ENCODE measurements at regions not wholly inside any gene's neighbourhood (a gene's known extent, or its start where the extent isn't known, plus 50 kb on each side); places are given as distances from the start of the nearest gene placed in this dataset.
A peak's percentile ranks its signal among the peaks of the same experiment; 100 is the strongest.

DNA sequence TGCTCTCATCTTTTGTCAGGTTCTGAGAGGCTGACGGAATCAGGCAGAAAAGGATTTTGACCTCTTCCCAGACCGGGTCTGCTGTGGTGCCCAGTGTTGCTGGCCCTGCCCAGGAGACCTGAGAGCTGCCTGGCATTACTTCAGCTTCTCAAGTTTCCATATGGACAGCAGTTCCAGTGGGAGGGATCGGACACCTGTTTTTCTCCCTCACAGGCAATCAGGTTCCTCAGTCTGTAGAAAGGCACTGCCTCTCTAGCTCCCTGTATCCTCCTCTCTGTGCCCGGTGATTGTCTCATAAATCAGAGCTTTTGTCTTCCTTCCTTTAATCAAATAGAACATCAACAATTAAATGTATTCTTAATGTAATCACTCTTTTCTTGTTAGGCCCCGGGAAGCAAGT, 198.7 kb downstream of the SEMA6A start:
- Mint-ChIP-seq H3K4me3 (no peak overlapping the region), H3K4me1 (peaks cover 0 to 4% (median 4%) of the 10 kb centered on the region in 3 donors), H3K27me3 (no peaks in the 10 kb centered on the region), H3K36me3 (peaks cover 0 to 9% of the 10 kb centered on the region in 2 donors), H3K9me3 (no peaks in the 10 kb centered on the region), H3K27ac (peak overlapping the region in 1 of 6 donors; percentile 78)
- no peak for DNase-seq
- ATAC-seq (ENCODE audit: low read depth in 2 of 2), result no peak

DNA sequence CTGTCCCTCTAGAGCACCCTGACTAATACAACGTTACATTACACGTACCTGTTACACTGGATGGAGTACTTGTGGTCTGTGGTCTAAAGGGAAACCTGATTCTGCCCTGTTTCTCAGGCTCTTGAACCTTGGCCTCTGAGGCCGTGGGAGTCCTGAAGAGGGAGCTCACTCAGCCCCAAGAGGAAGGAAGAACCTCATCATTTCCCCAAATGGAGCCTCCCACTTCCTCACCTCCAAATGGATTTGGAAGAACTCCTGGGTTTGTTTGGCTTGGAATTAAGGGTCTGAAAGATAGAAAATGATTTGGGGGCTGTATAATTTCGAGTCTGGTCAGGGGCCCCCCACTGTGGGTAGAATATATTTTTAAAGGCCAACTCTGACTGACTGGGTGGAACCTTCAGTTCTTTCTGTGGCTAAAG, 200.2 kb downstream of the SEMA6A start:
- H3K27me3 Mint-ChIP-seq, result no peaks in the 10 kb centered on the region
- no peak for DNase-seq

DNA sequence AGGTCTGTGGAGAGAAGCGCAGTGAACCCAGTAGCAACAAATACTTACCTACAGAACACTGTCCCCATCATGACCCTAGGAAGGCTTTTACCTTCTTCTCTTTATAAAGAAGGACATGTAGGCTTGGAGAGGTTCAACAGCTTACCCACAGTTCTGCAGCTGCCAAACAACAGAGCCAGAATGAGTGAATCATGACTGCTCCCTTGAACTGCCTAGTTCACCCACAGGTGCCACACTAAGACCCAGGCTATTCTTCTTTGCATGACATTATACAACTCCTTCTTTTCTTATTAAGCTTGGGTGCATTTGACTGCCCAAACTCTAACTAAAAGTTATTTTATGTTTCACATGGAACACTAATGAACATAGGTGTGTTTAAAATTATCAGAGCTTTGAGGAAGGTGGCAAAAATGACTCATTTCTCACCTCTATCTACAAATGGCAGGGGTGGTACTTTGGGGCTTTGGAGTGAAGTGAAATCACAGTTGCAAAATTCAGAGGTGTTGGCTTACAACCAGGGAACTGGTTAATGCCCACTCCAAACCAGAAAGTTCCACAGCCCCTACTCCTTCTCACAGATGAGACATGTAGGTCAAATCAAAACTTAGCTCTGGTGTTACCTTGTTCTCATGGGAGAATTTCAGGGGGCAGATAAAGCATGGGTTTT, 201.6 kb downstream of the SEMA6A start:
- no peaks in the 10 kb centered on the region for H3K9me3 Mint-ChIP-seq
- DNase-seq (no peak), ATAC-seq (ENCODE audit: low read depth in 2 of 2) (no peak)
- H3K4me1 Mint-ChIP-seq, result peaks cover 0 to 4% (median under 1%) of the 10 kb centered on the region in 3 donors
- H3K36me3 Mint-ChIP-seq, result peaks cover 0 to 9% of the 10 kb centered on the region in 2 donors
- no peaks in the 10 kb centered on the region for H3K27me3 Mint-ChIP-seq
- H3K4me3 Mint-ChIP-seq, result no peak overlapping the region
- no peak overlapping the region for H3K27ac Mint-ChIP-seq

More for the DNA sequence above, 200.2 kb downstream of the SEMA6A start:
- Mint-ChIP-seq H3K36me3 (peaks cover 0 to 9% of the 10 kb centered on the region in 2 donors), H3K4me1 (peaks cover 0 to 4% (median 4%) of the 10 kb centered on the region in 3 donors), H3K9me3 (no peaks in the 10 kb centered on the region), H3K27ac (no peak overlapping the region), H3K4me3 (no peak overlapping the region)
- no peak for ATAC-seq (ENCODE audit: low read depth in 2 of 2)

DNA sequence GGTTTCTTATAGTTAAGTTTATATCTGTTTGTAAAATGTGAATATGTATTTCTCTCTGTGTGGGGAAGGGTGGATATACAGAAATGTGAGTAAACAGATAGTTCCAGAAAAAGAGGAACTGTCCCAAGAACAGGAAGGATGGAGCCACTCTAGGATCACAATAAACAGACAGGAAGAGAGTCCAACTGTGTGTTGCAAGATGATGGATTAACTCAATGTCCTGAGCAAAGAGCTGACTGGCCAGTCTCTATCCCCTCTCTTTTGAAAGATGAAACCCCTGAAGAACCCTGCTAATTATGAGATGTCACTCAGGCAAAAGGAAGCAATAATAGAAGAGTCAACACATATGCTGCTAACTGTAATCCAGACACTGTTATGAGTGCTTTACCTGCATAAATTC, 202.7 kb downstream of the SEMA6A start:
- Mint-ChIP-seq H3K27ac (peak overlapping the region in 1 of 6 donors; percentile 51), H3K4me3 (no peak overlapping the region)

DNA sequence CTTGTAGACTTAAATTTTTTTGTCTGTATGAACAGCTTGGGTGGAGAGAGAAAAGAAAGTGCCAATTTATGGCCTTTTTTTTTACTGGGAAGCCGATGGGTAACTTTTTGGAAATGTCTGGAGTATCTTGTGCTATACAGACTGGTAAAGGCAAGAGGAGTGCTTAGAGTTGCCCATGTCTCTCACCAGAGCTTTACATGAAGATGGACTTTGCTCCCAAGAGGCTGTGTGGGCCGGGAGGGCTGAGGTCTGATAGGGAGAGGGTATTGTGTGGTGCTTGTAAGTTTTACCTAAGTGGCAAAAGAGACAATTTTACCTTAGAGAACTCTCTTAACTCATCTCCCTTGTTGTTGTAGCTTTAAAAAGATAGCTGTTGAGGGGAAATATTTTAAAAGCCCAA, 203.2 kb downstream of the SEMA6A start:
- no peak for ATAC-seq (ENCODE audit: low read depth in 2 of 2)
- H3K4me1 Mint-ChIP-seq, result peaks cover 0 to 4% (median 0%) of the 10 kb centered on the region in 3 donors
- peaks cover 0 to 9% of the 10 kb centered on the region in 2 donors for H3K36me3 Mint-ChIP-seq
- no peaks in the 10 kb centered on the region for H3K27me3 Mint-ChIP-seq
- DNase-seq, result no peak
- H3K27ac Mint-ChIP-seq, result peak overlapping the region in 2 of 6 donors; percentile 42 to 52
- H3K9me3 Mint-ChIP-seq, result no peaks in the 10 kb centered on the region
- no peak overlapping the region for H3K4me3 Mint-ChIP-seq

More for the DNA sequence above, 202.7 kb downstream of the SEMA6A start:
- ATAC-seq (ENCODE audit: low read depth in 2 of 2) (no peak), DNase-seq (no peak)
- Mint-ChIP-seq H3K27me3 (no peaks in the 10 kb centered on the region), H3K36me3 (peaks cover 0 to 9% of the 10 kb centered on the region in 2 donors), H3K9me3 (no peaks in the 10 kb centered on the region), H3K4me1 (peaks cover 0 to 4% (median 0%) of the 10 kb centered on the region in 3 donors)

DNA sequence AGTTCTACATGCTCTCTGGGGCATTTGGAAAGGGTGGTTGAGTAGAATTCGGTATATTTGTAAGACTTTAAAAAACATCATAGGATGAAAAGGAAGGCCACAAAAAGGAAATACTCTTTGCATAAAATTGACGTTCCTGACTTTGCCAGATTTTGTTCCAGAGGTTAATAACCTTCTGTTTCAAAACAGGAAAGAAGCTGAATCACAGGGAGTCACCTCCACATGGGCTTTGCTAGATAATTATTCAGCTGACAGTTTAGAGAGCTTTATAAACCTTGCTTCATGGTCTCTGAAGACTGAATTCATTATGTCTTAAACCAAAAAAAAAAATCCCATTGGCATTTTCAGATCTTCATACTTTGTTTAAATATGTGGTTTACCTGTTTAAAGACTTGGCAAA, 203.7 kb downstream of the SEMA6A start:
- no peak overlapping the region for H3K4me3 Mint-ChIP-seq
- no peaks in the 10 kb centered on the region for H3K9me3 Mint-ChIP-seq
- H3K4me1 Mint-ChIP-seq, result peaks cover 0 to 4% (median 0%) of the 10 kb centered on the region in 3 donors
- peaks cover 0 to 11% of the 10 kb centered on the region in 2 donors for H3K36me3 Mint-ChIP-seq
- ATAC-seq (ENCODE audit: low read depth in 2 of 2), result no peak
- peak overlapping the region in 2 of 6 donors; percentile 36 to 42 for H3K27ac Mint-ChIP-seq
- no peak for DNase-seq
- H3K27me3 Mint-ChIP-seq, result no peaks in the 10 kb centered on the region

DNA sequence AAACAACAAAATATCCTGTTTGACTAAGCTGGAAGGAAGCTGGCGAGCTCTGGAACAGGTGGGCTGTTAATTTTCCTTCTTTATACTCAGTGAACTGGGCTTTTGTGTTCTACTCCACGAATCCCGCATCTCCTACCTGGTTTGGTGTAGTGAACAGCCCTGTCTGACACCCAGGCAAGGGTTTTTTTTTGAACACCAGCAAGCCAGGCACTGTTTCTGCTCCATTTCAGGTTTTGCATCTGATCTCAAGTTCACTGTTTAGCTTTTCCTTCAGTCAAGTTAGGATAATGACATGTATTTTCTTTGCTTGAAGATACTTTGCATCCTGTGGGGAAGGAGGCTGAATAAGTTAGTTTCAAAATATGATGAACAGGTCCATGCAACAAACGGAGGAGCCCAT, 204.5 kb downstream of the SEMA6A start:
- Mint-ChIP-seq H3K4me3 (no peak overlapping the region), H3K27ac (no peak overlapping the region), H3K9me3 (no peaks in the 10 kb centered on the region), H3K27me3 (no peaks in the 10 kb centered on the region), H3K36me3 (peaks cover 2 to 18% of the 10 kb centered on the region in 2 donors), H3K4me1 (peaks cover 0 to 4% (median 0%) of the 10 kb centered on the region in 3 donors)
- DNase-seq (no peak), ATAC-seq (ENCODE audit: low read depth in 2 of 2) (no peak)

DNA sequence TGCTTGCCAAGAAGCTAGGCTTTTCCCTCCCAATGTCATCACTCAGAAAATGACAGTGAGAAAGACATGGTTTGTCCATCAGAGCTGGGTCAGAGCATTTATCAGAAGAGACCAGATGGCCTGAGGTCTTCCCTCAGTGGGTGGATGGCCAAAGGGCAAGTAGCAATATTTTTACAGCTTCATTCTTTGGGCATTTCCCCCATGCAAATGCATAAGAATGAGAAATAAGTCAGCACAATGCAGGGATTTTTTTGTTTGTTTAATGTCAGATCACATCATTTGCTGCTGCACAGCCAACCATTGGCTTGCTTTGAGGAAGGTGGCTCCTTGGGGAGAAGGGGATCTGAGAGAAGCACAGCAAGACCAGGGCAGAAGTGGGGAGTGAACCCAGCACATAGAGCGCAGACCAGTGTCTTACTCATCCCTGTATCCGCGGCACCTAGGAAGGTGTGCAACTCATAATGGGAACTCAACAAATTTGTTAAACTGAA, 209.6 kb downstream of the SEMA6A start:
- Mint-ChIP-seq H3K9me3 (no peaks in the 10 kb centered on the region), H3K27ac (no peak overlapping the region), H3K36me3 (peaks cover 5 to 13% of the 10 kb centered on the region in 2 donors), H3K27me3 (no peaks in the 10 kb centered on the region), H3K4me1 (peaks cover 0 to 4% (median 0%) of the 10 kb centered on the region in 3 donors), H3K4me3 (no peak overlapping the region)
- no peak for ATAC-seq (ENCODE audit: low read depth in 2 of 2)
- no peak for DNase-seq

DNA sequence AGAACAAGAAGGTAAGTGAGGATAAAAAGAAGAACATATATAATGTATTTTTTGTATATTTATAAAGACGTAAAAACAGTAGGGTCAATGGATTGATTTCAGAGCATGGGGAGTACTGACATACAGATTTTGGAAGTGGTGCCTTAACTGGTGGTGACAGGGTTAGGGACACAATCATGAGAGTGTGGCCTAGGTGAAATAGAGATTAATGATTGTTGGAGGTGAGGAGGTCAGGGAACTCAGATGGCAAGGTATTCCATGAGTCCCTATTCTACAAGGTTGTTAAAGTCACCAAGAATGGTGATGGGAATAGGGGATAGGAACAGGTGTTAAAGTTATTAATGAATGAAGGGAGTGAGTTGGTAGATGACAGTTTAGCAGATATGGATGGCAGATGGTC, 210.8 kb downstream of the SEMA6A start:
- ATAC-seq (ENCODE audit: low read depth in 2 of 2) (no peak), DNase-seq (no peak)
- Mint-ChIP-seq H3K36me3 (peaks cover 5 to 13% of the 10 kb centered on the region in 2 donors), H3K9me3 (no peaks in the 10 kb centered on the region), H3K27me3 (no peaks in the 10 kb centered on the region), H3K4me1 (peaks cover 5 to 17% (median 5%) of the 10 kb centered on the region in 3 donors), H3K4me3 (no peak overlapping the region), H3K27ac (no peak overlapping the region)

DNA sequence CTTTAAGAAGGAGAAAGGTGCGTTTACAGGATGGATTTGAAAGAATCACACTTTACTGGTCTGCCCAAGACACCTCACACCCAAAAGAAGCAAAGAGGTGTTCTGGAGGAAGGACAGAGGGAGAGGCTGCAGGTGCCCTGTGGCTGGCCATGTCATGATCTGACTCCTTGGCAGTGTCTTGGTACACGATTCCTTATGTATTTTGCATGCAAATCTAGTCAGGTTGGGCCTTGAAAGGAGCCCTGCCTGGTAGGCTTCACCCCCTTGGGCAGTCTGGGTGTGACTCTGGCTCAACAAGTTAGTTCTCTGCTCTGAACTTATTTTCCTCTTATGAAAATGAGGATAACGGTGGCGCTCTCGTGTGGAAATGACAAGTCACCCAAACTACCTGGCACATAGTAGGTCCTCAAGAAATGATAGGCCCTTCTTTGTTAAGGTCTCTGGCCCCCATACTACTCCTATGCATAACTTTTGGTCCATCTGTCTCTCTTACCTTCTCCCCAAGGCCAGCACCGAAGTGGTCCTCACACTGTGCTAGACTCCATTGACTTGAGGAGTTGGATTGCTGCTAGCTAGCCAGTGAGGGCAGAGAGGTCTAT, 212.5 kb downstream of the SEMA6A start:
- no peaks in the 10 kb centered on the region for H3K9me3 Mint-ChIP-seq
- H3K4me1 Mint-ChIP-seq, result peaks cover 10 to 28% (median 18%) of the 10 kb centered on the region in 3 donors
- peaks cover 5 to 13% of the 10 kb centered on the region in 2 donors for H3K36me3 Mint-ChIP-seq
- no peak for DNase-seq
- peak overlapping the region in 1 of 6 donors; percentile 47 for H3K27ac Mint-ChIP-seq
- ATAC-seq (ENCODE audit: low read depth in 2 of 2), result no peak
- H3K4me3 Mint-ChIP-seq, result no peak overlapping the region
- no peaks in the 10 kb centered on the region for H3K27me3 Mint-ChIP-seq

DNA sequence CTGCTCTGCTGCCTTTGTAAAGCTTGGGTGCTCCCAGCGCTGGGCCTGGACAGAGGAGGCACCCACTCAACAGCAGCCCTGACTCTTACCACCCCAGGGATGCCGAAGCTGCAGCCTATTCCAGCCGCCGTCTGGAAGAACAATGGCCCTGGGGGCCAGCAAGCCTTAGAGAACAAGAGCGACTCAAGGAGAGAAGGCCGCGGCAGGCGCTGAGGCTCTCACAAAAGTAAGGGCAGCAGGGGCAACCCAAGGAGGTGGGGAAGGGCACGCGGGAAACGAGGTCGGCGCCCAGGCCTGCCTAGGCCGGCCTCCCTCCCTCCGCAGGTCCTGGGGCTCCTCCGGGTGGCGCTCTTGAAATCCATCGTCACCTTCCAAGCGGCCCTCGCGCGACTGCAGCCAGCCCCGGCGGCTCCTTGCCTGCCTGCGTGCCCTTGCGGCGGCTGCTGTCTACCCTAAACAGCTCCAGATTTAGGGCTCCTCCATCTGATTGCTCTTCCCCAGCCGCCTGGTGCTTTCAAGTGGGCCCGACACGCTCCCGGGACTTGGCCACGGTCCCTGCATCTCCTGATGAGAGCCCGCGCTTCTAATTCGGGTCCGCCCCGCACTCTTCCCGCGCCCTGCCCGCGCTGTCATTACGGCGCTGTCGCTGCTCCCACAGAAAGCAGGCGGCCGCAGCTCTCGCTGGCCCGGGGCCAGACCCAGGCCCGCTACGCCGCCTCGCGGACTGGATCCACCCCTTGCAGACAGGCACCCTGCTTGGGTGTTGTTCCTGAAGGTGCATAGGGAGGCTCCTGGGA, 213.3 kb downstream of the SEMA6A start:
- peak overlapping the region in 1 of 6 donors; percentile 6 for H3K27ac Mint-ChIP-seq
- DNase-seq, result no peak
- H3K9me3 Mint-ChIP-seq, result no peaks in the 10 kb centered on the region
- H3K4me1 Mint-ChIP-seq, result peaks cover 10 to 28% (median 18%) of the 10 kb centered on the region in 3 donors
- no peak for ATAC-seq (ENCODE audit: low read depth in 2 of 2)
- H3K27me3 Mint-ChIP-seq, result no peaks in the 10 kb centered on the region
- no peak overlapping the region for H3K4me3 Mint-ChIP-seq
- peaks cover 5 to 13% of the 10 kb centered on the region in 2 donors for H3K36me3 Mint-ChIP-seq

DNA sequence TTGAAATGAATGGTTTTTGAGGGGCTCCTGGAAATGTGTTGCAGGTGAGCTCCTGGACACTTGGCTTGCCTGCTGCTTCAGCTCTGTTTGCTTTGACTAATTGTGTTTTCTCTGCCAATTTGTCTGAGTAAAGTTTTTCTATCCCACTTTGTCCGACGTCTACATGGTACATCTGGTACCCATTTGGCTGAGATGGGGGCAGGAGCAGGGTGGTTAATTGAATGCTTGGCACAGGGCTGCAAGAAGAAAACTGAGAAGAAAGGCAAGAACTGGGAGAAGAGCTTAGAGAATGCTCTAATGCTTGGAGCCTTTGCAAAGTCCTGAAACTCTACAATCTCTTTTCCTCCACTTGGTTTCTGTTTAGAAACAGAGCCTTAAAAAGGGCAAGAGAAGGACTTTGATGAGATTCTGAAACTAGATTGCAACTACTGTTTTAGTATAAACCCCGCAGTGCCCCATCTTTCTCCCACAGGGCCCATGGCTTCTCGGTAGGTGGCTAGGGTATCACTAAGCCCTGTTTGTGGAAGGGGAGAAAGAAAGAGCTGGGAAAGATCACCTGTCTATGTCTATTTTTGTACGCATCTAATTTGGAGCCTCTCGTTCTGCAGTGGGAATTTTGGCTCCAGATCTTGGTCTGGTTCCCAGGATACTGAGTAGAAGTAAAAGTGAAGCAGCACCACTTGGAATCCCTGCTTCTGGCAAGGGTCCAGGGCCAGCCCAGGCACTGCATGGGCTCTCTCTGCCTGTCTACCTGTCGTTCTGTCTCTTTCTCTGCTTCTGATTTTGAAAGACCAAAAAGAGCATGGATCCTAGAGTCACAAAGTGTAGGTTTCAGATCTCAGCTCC, 214.4 kb downstream of the SEMA6A start:
- DNase-seq (no peak), ATAC-seq (ENCODE audit: low read depth in 2 of 2) (no peak)
- H3K36me3 Mint-ChIP-seq, result peaks cover 6 to 8% of the 10 kb centered on the region in 2 donors
- H3K4me1 Mint-ChIP-seq, result peaks cover 10 to 28% (median 18%) of the 10 kb centered on the region in 3 donors
- H3K27me3 Mint-ChIP-seq, result no peaks in the 10 kb centered on the region
- no peaks in the 10 kb centered on the region for H3K9me3 Mint-ChIP-seq
- H3K4me3 Mint-ChIP-seq, result peak overlapping the region in 4 of 8 donors; percentile 14 to 46 (median 24)
- H3K27ac Mint-ChIP-seq, result peak overlapping the region in 5 of 6 donors; percentile 9 to 77 (median 42)

Measured in naive B cell (primary cell).